ENCODE measurements at regions not wholly inside any gene's neighbourhood (a gene's known extent, or its start where the extent isn't known, plus 50 kb on each side); places are given as distances from the start of the nearest gene placed in this dataset.

DNA sequence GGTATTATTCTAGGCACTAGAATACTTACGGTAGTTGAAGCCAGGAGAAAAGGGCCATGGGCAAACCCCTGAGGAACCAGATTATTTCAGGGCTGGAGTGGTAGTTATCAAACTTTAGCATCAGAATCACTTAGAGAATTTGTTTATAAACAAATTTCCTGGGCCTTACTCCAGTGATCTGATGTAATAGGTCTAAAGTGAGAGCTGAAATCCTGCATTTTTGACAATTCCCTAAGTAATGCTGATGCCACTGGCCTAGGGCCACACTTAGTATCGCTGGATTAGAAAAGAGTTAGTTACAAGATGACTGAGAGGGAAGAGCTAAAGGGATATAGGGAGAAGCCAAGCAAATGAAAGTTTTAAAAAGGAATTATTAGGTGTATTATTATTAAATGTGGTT, 412.5 kb upstream of the THRB start:
- Histone ChIP-seq H3K27me3 (ENCODE audit: control insufficient read depth in 2 of 2, insufficient read depth in 2 of 2, low read length in 2 of 2) (no peaks in the 10 kb centered on the region), H2AFZ (ENCODE audit: insufficient read depth, low read depth, low read length, poor library complexity, severe bottlenecking) (no peak overlapping the region), H3K9me3 (replicated peaks in 1 of 2; ENCODE audit: control insufficient read depth in 1 of 2, insufficient read depth in 1 of 2, low read length in 2 of 2) (no peaks in the 10 kb centered on the region), H3K27ac (ENCODE audit: low read depth in 1 of 2, low read length in 2 of 2) (no peak overlapping the region), H3K4me1 (ENCODE audit: control insufficient read depth in 1 of 2, insufficient read depth in 2 of 2, low read length in 2 of 2) (no peaks in the 10 kb centered on the region), H3K9ac (ENCODE audit: insufficient read depth, low read length, poor library complexity, severe bottlenecking) (no peak overlapping the region), H3K4me2 (replicated peaks; ENCODE audit: extremely low read depth, low read length, poor library complexity, severe bottlenecking) (no peak overlapping the region), H4K20me1 (ENCODE audit: insufficient read depth, low read length) (no peaks in the 10 kb centered on the region), H3K36me3 (replicated peaks in 1 of 2; ENCODE audit: control insufficient read depth in 1 of 2, insufficient read depth in 2 of 2, low read length in 2 of 2) (no peaks in the 10 kb centered on the region), H3K4me3 (replicated peaks in 1 of 3; ENCODE audit: low read depth in 2 of 3, low read length in 3 of 3) (no peak overlapping the region), H3K79me2 (ENCODE audit: insufficient read depth, low read length) (no peaks in the 10 kb centered on the region)
- DNase-seq: no peak
- H3K4me3 Mint-ChIP-seq: no peak overlapping the region
- WGBS (ENCODE audit: insufficient coverage): 86% methylated on average over 1 of the region's 2 CpGs
- H3K27ac Mint-ChIP-seq: no peak overlapping the region
- no peaks in the 10 kb centered on the region for H3K27me3 Mint-ChIP-seq (ENCODE audit: low read depth in 3 of 3)
- TF ChIP-seq, protein P1, sequence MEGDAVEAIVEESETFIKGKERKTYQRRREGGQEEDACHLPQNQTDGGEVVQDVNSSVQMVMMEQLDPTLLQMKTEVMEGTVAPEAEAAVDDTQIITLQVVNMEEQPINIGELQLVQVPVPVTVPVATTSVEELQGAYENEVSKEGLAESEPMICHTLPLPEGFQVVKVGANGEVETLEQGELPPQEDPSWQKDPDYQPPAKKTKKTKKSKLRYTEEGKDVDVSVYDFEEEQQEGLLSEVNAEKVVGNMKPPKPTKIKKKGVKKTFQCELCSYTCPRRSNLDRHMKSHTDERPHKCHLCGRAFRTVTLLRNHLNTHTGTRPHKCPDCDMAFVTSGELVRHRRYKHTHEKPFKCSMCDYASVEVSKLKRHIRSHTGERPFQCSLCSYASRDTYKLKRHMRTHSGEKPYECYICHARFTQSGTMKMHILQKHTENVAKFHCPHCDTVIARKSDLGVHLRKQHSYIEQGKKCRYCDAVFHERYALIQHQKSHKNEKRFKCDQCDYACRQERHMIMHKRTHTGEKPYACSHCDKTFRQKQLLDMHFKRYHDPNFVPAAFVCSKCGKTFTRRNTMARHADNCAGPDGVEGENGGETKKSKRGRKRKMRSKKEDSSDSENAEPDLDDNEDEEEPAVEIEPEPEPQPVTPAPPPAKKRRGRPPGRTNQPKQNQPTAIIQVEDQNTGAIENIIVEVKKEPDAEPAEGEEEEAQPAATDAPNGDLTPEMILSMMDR (IDR thresholded peaks at IDR 0.05): no peak
- peaks cover 0 to 7% (median 3%) of the 10 kb centered on the region in 7 donors for H3K9me3 Mint-ChIP-seq
- H3K36me3 Mint-ChIP-seq: no peaks in the 10 kb centered on the region
- intact Hi-C loops (cut with micrococcal nuclease): no loop called here
- no peaks in the 10 kb centered on the region for H3K4me1 Mint-ChIP-seq

DNA sequence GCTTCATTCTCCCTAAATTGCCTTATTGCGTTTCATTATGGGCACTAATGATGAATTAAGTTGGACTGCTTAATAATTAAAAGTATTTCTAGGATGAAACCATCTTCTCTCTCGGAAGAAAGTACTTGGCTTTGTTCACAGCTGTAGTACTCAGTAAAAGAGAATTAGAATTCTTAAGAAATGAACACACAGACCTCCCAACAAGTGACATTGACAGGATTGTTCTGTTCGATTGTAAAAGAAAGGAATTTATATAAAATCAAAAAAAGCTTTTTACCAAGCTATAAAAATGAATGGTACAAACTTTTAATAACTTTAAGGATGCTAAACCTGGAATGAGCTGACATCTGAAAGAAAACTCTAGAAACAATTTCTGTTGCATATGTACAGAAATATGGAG, 416.4 kb upstream of the THRB start:
- Histone ChIP-seq H3K4me3 (replicated peaks in 1 of 3; ENCODE audit: low read depth in 2 of 3, low read length in 3 of 3) (no peak overlapping the region), H3K27me3 (ENCODE audit: control insufficient read depth in 2 of 2, insufficient read depth in 2 of 2, low read length in 2 of 2) (no peaks in the 10 kb centered on the region), H3K27ac (ENCODE audit: low read depth in 1 of 2, low read length in 2 of 2) (no peak overlapping the region), H2AFZ (ENCODE audit: insufficient read depth, low read depth, low read length, poor library complexity, severe bottlenecking) (no peak overlapping the region), H4K20me1 (ENCODE audit: insufficient read depth, low read length) (no peaks in the 10 kb centered on the region), H3K4me2 (replicated peaks; ENCODE audit: extremely low read depth, low read length, poor library complexity, severe bottlenecking) (no peak overlapping the region), H3K36me3 (replicated peaks in 1 of 2; ENCODE audit: control insufficient read depth in 1 of 2, insufficient read depth in 2 of 2, low read length in 2 of 2) (no peaks in the 10 kb centered on the region), H3K9ac (ENCODE audit: insufficient read depth, low read length, poor library complexity, severe bottlenecking) (no peak overlapping the region), H3K4me1 (ENCODE audit: control insufficient read depth in 1 of 2, insufficient read depth in 2 of 2, low read length in 2 of 2) (no peaks in the 10 kb centered on the region), H3K9me3 (replicated peaks in 1 of 2; ENCODE audit: control insufficient read depth in 1 of 2, insufficient read depth in 1 of 2, low read length in 2 of 2) (no peaks in the 10 kb centered on the region), H3K79me2 (ENCODE audit: insufficient read depth, low read length) (no peaks in the 10 kb centered on the region)
- Mint-ChIP-seq H3K4me3 (no peak overlapping the region), H3K27ac (no peak overlapping the region), H3K27me3 (ENCODE audit: low read depth in 3 of 3) (no peaks in the 10 kb centered on the region), H3K36me3 (no peaks in the 10 kb centered on the region), H3K9me3 (peaks cover 2 to 9% (median 3%) of the 10 kb centered on the region in 7 donors), H3K4me1 (no peaks in the 10 kb centered on the region)
- DNase-seq: no peak
- WGBS (ENCODE audit: insufficient coverage): no CpG with 5 or more reads among the region's 3 CpGs
- TF ChIP-seq, protein P1 (IDR thresholded peaks at IDR 0.05): no peak
- intact Hi-C loops (cut with micrococcal nuclease): no loop called here

Measured in CD14-positive monocyte (primary cell).